GM21576 (cell line): ENCODE measurements at regions not wholly inside any gene's neighbourhood (a gene's known extent, or its start where the extent isn't known, plus 50 kb on each side); places are given as distances from the start of the nearest gene placed in this dataset.

Experiments
- ATAC-seq: cut with Tn5 transposase; IDR thresholded peaks from one replicate; pipeline ENCODE4 v1.9.1; 2021; ENCODE audit warnings: mild to moderate bottlenecking, moderate library complexity; ENCODE audit not compliant: unreplicated experiment

- ATAC-seq, result no peak
Measured at GRCh38 chr10:31754803-31755624, 173.6 kb downstream of the ARHGAP12 start.

- no peak for ATAC-seq
Measured at GRCh38 chr10:31753681-31754080, 174.9 kb downstream of the ARHGAP12 start.

- ATAC-seq, result no peak
Measured at GRCh38 chr10:31752170-31752569, 176.5 kb downstream of the ARHGAP12 start.

- no peak for ATAC-seq
Measured at GRCh38 chr10:31751738-31752080, 176.9 kb downstream of the ARHGAP12 start.

GRCh38 chr10:31751051-31751737 is 177.4 kb downstream of the ARHGAP12 start:
- no peak for ATAC-seq

GRCh38 chr10:31749981-31750840 is 178.4 kb downstream of the ARHGAP12 start:
- no peak for ATAC-seq

GRCh38 chr10:31749301-31749700 is 179.3 kb downstream of the ARHGAP12 start:
- no peak for ATAC-seq

- ATAC-seq, result no peak
Measured at GRCh38 chr10:31745612-31746376, 182.8 kb downstream of the ARHGAP12 start.

GRCh38 chr10:31744025-31744424 is 184.6 kb downstream of the ARHGAP12 start:
- no peak for ATAC-seq

GRCh38 chr10:31742255-31742654 is 186.4 kb downstream of the ARHGAP12 start:
- no peak for ATAC-seq

- no peak for ATAC-seq
Measured at GRCh38 chr10:31741473-31741872, 187.2 kb downstream of the ARHGAP12 start.

GRCh38 chr10:31739711-31740110 is 188.9 kb downstream of the ARHGAP12 start:
- no peak for ATAC-seq

GRCh38 chr10:31739146-31739545 is 189.5 kb downstream of the ARHGAP12 start:
- no peak for ATAC-seq

GRCh38 chr10:31731711-31732110 is 196.9 kb downstream of the ARHGAP12 start:
- ATAC-seq, result no peak

- no peak for ATAC-seq
Measured at GRCh38 chr10:31730776-31731175, 197.9 kb downstream of the ARHGAP12 start.

- no peak for ATAC-seq
Measured at GRCh38 chr10:31728698-31729224, 199.9 kb downstream of the ARHGAP12 start.

GRCh38 chr10:31725436-31725835 is 203.2 kb downstream of the ARHGAP12 start:
- no peak for ATAC-seq

GRCh38 chr10:31724296-31724695 is 204.3 kb downstream of the ARHGAP12 start:
- ATAC-seq, result no peak

GRCh38 chr10:31723106-31723750 is 205.4 kb downstream of the ARHGAP12 start:
- ATAC-seq, result no peak

- ATAC-seq, result no peak
Measured at GRCh38 chr10:31721096-31721495, 207.5 kb downstream of the ARHGAP12 start.
